ENCODE measurements at regions not wholly inside any gene's neighbourhood (a gene's known extent, or its start where the extent isn't known, plus 50 kb on each side); places are given as distances from the start of the nearest gene placed in this dataset.

DNA sequence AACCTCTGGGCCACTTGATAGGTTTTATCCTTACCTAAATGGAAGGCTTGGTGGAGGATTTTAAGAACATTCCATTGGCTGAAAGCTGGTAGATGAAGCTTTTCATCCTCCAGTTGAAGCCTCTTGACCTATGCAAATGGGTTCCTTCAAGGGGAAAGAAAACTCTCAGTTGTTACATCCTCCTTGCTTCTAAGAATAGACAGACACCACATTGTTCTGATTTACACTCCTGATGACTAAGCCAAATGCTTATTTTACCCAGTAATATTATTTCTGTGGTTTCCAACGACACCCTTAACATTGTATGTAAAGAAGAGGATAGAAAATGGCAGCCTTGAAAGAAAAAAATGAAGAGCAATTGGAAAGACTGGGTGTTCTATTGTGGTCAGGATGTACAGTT lies 480.5 kb downstream of the OTOL1 start:
- TF ChIP-seq, protein P1, sequence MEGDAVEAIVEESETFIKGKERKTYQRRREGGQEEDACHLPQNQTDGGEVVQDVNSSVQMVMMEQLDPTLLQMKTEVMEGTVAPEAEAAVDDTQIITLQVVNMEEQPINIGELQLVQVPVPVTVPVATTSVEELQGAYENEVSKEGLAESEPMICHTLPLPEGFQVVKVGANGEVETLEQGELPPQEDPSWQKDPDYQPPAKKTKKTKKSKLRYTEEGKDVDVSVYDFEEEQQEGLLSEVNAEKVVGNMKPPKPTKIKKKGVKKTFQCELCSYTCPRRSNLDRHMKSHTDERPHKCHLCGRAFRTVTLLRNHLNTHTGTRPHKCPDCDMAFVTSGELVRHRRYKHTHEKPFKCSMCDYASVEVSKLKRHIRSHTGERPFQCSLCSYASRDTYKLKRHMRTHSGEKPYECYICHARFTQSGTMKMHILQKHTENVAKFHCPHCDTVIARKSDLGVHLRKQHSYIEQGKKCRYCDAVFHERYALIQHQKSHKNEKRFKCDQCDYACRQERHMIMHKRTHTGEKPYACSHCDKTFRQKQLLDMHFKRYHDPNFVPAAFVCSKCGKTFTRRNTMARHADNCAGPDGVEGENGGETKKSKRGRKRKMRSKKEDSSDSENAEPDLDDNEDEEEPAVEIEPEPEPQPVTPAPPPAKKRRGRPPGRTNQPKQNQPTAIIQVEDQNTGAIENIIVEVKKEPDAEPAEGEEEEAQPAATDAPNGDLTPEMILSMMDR (IDR thresholded peaks at IDR 0.05; ENCODE audit: insufficient read depth in 1 of 2, low read depth in 1 of 2, low read length in 1 of 2, severe bottlenecking in 1 of 2, unreplicated experiment in 1 of 2), result no peak
- Mint-ChIP-seq H3K36me3 (ENCODE audit: insufficient read depth, unreplicated experiment) (no peaks in the 10 kb centered on the region), H3K27me3 (ENCODE audit: insufficient read depth, unreplicated experiment) (no peaks in the 10 kb centered on the region), H3K4me1 (ENCODE audit: low read depth, unreplicated experiment) (no peaks in the 10 kb centered on the region), H3K27ac (ENCODE audit: unreplicated experiment) (no peak overlapping the region), H3K4me3 (ENCODE audit: unreplicated experiment) (no peak overlapping the region), H3K9me3 (ENCODE audit: unreplicated experiment) (no peaks in the 10 kb centered on the region)
- no peak overlapping the region for H3K4me3 ChIP-seq (ENCODE audit: low read depth, low read length)
- ChIA-PET CTCF (no interaction called here), POLR2A (no interaction called here)
- H3K9me3 ChIP-seq, result no peaks in the 10 kb centered on the region
- intact Hi-C loops (cut with micrococcal nuclease; ENCODE audit: unreplicated experiment), result no loop called here
- DNase-seq, result no peak
- H3K4me1 ChIP-seq, result no peaks in the 10 kb centered on the region
- H3K27me3 ChIP-seq (replicated peaks; ENCODE audit: control insufficient read depth, insufficient read depth, low read length), result no peaks in the 10 kb centered on the region
- no peaks in the 10 kb centered on the region for H3K36me3 ChIP-seq (ENCODE audit: control insufficient read depth, insufficient read depth, low read length)
- no TSS peak for BruUV-seq (replicated peaks)

DNA sequence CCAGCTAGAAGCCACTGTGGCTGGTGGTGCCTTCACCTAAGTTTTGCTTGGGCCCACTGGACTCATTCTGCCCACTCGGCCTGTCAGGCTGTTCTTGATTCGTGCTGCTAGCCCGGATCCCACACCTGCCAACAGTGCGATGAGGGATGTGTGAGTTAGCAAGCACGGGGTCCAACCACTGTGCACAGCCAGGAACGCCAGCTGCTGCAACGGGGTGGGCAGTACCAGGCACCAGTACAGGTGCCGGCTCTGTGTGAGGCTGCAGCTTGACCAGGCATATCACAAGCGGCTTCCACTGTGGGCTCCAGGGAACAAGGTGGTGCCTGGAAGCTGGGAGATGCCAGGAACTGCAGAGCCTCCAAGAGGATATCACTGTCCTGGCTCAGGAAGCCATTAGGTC lies 481.2 kb downstream of the OTOL1 start:
- BruUV-seq (replicated peaks), result no TSS peak
- H3K27me3 ChIP-seq (replicated peaks; ENCODE audit: control insufficient read depth, insufficient read depth, low read length), result no peaks in the 10 kb centered on the region
- no peaks in the 10 kb centered on the region for H3K36me3 ChIP-seq (ENCODE audit: control insufficient read depth, insufficient read depth, low read length)
- intact Hi-C loops (cut with micrococcal nuclease; ENCODE audit: unreplicated experiment), result no loop called here
- no peak overlapping the region for H3K4me3 ChIP-seq (ENCODE audit: low read depth, low read length)
- CTCF ChIA-PET, result no interaction called here
- POLR2A ChIA-PET, result no interaction called here
- Mint-ChIP-seq H3K4me3 (ENCODE audit: unreplicated experiment) (no peak overlapping the region), H3K4me1 (ENCODE audit: low read depth, unreplicated experiment) (no peaks in the 10 kb centered on the region), H3K9me3 (ENCODE audit: unreplicated experiment) (no peaks in the 10 kb centered on the region), H3K27me3 (ENCODE audit: insufficient read depth, unreplicated experiment) (no peaks in the 10 kb centered on the region), H3K27ac (ENCODE audit: unreplicated experiment) (no peak overlapping the region), H3K36me3 (ENCODE audit: insufficient read depth, unreplicated experiment) (no peaks in the 10 kb centered on the region)
- DNase-seq, result no peak
- H3K4me1 ChIP-seq, result no peaks in the 10 kb centered on the region
- TF ChIP-seq, protein P1 (IDR thresholded peaks at IDR 0.05; ENCODE audit: insufficient read depth in 1 of 2, low read depth in 1 of 2, low read length in 1 of 2, severe bottlenecking in 1 of 2, unreplicated experiment in 1 of 2), result no peak
- no peaks in the 10 kb centered on the region for H3K9me3 ChIP-seq

DNA sequence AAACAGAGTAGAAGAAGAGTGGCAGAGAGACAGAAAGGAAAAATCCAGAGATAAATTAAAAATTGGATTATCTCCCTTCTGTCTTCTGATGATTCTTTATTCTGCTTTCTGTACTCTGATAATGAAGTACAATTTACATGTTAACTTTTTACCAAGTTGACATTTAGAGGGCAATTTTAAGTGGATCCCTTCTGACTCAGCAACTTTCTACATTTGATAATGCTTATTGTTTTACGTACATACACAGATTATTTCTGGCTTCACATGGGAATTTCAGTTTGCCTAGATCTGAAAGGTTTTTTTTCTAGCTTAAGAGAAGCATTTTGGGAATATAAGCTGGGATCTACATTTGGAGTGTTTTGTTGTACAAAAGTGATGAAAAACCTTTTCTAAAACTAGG lies 491.3 kb downstream of the OTOL1 start:
- POLR2A ChIA-PET, result no interaction called here
- no peaks in the 10 kb centered on the region for H3K9me3 Mint-ChIP-seq (ENCODE audit: unreplicated experiment)
- H3K27me3 Mint-ChIP-seq (ENCODE audit: insufficient read depth, unreplicated experiment), result no peaks in the 10 kb centered on the region
- H3K4me3 ChIP-seq (ENCODE audit: low read depth, low read length), result no peak overlapping the region
- H3K27me3 ChIP-seq (replicated peaks; ENCODE audit: control insufficient read depth, insufficient read depth, low read length), result no peaks in the 10 kb centered on the region
- DNase-seq, result no peak
- TF ChIP-seq, protein P1 (IDR thresholded peaks at IDR 0.05; ENCODE audit: insufficient read depth in 1 of 2, low read depth in 1 of 2, low read length in 1 of 2, severe bottlenecking in 1 of 2, unreplicated experiment in 1 of 2), result no peak
- H3K36me3 Mint-ChIP-seq (ENCODE audit: insufficient read depth, unreplicated experiment), result no peaks in the 10 kb centered on the region
- no peak overlapping the region for H3K4me3 Mint-ChIP-seq (ENCODE audit: unreplicated experiment)
- no peaks in the 10 kb centered on the region for H3K36me3 ChIP-seq (ENCODE audit: control insufficient read depth, insufficient read depth, low read length)
- H3K27ac Mint-ChIP-seq (ENCODE audit: unreplicated experiment), result no peak overlapping the region
- CTCF ChIA-PET, result no interaction called here
- no peaks in the 10 kb centered on the region for H3K4me1 ChIP-seq
- intact Hi-C loops (cut with micrococcal nuclease; ENCODE audit: unreplicated experiment), result no loop called here
- no TSS peak for BruUV-seq (replicated peaks)
- no peaks in the 10 kb centered on the region for H3K4me1 Mint-ChIP-seq (ENCODE audit: low read depth, unreplicated experiment)
- H3K9me3 ChIP-seq, result no peaks in the 10 kb centered on the region
